ENCODE measurements at regions not wholly inside any gene's neighbourhood (a gene's known extent, or its start where the extent isn't known, plus 50 kb on each side); places are given as distances from the start of the nearest gene placed in this dataset.

DNA sequence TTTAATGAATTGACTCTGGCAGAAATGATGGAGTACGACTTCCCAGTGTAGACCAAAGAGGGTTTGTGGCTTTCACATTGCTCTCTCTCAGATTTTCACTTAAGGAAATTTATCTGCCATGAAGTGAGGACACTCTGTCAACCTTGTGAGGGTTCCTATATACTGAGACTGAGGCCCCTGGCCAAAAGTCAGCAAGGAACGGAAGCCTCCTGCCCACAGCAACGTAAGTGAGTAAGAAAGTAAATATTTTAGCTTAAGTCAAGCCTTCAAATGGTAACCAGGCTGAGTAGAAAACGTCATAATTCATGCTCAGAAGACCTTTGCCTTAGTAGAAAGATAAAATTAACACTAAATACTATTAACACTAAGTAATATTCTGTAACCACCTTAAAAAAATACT lies 1080.5 kb upstream of the ACVR2A start:
- no peak for DNase-seq (ENCODE audit: low read depth)
- no peak overlapping the region for H3K4me3 ChIP-seq (ENCODE audit: low read length)
- TF ChIP-seq, protein P1, sequence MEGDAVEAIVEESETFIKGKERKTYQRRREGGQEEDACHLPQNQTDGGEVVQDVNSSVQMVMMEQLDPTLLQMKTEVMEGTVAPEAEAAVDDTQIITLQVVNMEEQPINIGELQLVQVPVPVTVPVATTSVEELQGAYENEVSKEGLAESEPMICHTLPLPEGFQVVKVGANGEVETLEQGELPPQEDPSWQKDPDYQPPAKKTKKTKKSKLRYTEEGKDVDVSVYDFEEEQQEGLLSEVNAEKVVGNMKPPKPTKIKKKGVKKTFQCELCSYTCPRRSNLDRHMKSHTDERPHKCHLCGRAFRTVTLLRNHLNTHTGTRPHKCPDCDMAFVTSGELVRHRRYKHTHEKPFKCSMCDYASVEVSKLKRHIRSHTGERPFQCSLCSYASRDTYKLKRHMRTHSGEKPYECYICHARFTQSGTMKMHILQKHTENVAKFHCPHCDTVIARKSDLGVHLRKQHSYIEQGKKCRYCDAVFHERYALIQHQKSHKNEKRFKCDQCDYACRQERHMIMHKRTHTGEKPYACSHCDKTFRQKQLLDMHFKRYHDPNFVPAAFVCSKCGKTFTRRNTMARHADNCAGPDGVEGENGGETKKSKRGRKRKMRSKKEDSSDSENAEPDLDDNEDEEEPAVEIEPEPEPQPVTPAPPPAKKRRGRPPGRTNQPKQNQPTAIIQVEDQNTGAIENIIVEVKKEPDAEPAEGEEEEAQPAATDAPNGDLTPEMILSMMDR (conservative IDR thresholded peaks at IDR 0.05; ENCODE audit: low read depth, low read length): no peak

DNA sequence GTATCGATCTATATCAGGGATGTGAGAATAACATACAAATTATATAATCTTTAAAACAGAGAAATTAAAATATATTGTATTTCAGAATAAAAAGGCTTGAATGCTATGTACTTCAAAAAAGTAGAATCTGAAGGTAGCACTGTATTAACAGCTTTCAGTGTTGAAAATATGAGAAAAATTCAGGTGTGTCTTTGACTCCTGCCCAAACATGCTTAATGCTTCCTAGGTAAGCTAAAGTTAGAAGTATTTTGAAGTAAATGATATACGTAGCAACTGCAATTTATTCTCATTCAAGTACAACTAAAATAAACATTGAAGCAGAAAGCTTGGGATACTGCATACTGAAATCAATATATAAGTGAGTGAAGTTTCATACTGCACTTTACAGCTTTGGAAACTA lies 1082.0 kb upstream of the ACVR2A start:
- DNase-seq (ENCODE audit: low read depth): no peak
- H3K4me3 ChIP-seq (ENCODE audit: low read length): no peak overlapping the region
- TF ChIP-seq, protein P1 (conservative IDR thresholded peaks at IDR 0.05; ENCODE audit: low read depth, low read length): no peak

DNA sequence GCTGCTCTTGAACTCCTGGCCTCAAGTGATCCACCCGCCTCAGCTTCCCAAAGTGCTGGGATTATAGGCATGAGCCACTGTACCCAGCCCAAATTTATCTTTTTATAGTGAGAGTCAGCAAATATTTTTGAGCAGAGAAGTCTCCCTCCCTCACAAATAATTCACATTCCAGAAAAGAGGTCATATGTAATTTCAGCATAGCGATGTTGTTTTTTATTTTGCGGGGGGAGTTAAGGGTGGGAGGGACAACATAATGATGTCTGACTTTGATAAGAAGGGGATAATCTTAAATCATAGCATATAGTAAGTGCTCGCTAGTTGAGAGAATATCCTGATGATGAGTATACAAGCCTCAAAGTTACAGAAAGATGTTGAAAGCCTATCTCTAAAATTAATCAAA lies 1090.2 kb upstream of the ACVR2A start:
- TF ChIP-seq, protein P1 (conservative IDR thresholded peaks at IDR 0.05; ENCODE audit: low read depth, low read length): no peak
- DNase-seq (ENCODE audit: low read depth): no peak
- H3K4me3 ChIP-seq (ENCODE audit: low read length): no peak overlapping the region

DNA sequence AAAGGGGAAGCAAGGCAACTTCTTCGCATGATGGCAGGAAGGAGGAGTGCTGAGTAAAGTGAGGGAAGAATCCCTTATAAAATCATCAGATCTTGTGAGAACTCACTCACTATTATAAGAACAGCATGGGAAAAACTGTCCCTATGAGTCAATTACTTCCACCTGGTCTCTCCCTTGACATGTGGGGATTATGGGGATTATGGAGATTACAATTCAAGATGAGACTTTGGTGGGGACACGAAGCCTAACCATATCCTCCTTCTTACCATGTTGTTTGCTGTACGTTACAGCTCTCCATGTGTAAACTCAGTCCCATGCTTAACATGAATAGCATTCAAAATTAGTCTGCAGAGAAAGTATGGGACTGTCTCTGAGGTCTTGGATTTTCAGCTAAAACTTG lies 1096.8 kb upstream of the ACVR2A start:
- TF ChIP-seq, protein P1 (conservative IDR thresholded peaks at IDR 0.05; ENCODE audit: low read depth, low read length): no peak
- no peak for DNase-seq (ENCODE audit: low read depth)
- no peak overlapping the region for H3K4me3 ChIP-seq (ENCODE audit: low read length)

DNA sequence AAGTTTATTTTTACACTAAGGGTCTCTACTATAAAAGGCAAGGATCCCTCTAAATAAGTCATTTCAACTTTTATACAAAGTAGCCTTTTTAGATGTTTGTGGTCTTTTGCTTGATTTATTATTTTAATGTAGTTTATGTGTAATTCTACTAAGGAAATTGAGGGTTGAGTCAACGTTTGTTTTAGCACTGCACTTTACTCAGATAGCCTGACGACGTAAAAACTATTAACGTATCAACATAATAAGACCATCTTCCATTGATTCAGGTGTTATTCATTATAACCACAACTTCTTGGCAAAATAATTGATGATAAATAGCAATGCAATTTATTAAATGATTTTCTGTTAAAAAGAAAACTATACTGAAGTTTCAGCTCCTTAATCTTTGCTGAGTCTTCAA lies 1103.6 kb upstream of the ACVR2A start:
- TF ChIP-seq, protein P1 (conservative IDR thresholded peaks at IDR 0.05; ENCODE audit: low read depth, low read length): no peak
- DNase-seq (ENCODE audit: low read depth): no peak
- H3K4me3 ChIP-seq (ENCODE audit: low read length): no peak overlapping the region

DNA sequence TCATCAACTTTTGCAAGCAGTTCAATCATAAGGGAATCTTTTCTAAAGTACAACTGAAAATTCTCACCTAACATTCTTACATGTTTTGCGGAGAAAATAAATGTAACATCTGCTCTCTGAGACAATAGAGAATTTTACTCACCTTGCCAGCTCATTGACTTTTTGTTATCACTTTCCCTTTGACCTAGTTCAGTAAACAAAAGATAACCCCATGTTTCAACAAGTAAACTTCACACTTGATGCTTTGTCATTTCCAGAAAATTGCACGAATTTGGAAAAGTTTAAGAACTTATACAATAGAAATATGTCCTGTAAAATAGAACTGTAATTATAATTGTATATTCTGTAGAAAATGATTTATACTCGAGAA lies 1110.0 kb upstream of the ACVR2A start:
- TF ChIP-seq, protein P1 (conservative IDR thresholded peaks at IDR 0.05; ENCODE audit: low read depth, low read length): no peak
- DNase-seq (ENCODE audit: low read depth): no peak
- H3K4me3 ChIP-seq (ENCODE audit: low read length): no peak overlapping the region

DNA sequence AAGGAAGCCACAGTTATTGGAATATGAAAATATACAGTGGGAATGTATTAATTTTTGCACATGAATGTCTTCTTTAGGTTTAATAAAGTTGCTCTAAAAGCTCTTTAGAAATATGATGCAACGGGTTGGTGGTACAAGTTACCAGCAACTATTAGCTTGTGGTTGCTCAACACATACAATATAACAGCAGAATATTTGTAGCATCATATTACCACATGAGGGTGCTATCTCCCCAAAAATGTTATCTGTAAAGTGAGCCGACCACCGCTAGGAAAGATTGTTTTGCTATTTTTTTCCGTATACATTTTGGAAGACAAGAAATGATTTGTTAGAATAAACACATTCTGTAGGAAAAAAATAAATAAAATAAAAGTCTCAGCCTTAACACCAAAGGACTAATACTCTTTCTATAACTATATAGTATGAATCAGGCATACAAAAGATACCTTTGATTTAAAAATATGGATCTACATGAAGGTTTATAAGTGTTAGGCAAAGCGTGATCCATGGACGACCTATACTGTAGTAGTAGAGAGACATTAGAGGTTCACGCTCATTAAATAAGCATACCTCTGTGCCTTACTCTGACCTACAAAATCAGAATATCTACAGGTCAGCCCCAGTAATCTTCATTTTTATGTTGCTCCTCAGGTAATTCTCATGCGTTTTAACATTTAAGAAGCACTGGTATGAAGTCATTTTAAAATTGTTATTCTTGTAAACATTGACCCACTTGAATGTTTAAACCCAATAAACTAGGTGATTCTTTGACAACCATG lies 1110.6 kb upstream of the ACVR2A start:
- TF ChIP-seq, protein P1 (conservative IDR thresholded peaks at IDR 0.05; ENCODE audit: low read depth, low read length): peak; percentile 54
- no peak overlapping the region for H3K4me3 ChIP-seq (ENCODE audit: low read length)
- DNase-seq (ENCODE audit: low read depth): peak; percentile 34
